Keratinocyte (primary cell): ENCODE measurements at regions not wholly inside any gene's neighbourhood (a gene's known extent, or its start where the extent isn't known, plus 50 kb on each side); places are given as distances from the start of the nearest gene placed in this dataset.

Experiments used
- CTCF ChIP-seq, 3 experiments: IDR thresholded peaks in 1 of 3; conservative IDR thresholded peaks in 1 of 3; optimal IDR thresholded peaks in 1 of 3; 2 replicates in 2 of 3; 3 replicates in 1 of 3; pipeline versions ENCODE3 to v1.5.1; 2011; ENCODE audit warnings: low read length in 3 of 3, mild to moderate bottlenecking in 3 of 3, moderate library complexity in 2 of 3, control low read depth in 1 of 3, inconsistent platforms in 1 of 3; ENCODE audit not compliant: insufficient read depth in 2 of 3; ENCODE audit errors: extremely low read depth in 1 of 3
- EZH2 ChIP-seq: IDR thresholded peaks from one replicate; pipeline ENCODE4 v1.6.1; 2012; ENCODE audit warnings: inconsistent platforms, mild to moderate bottlenecking, low read length, moderate library complexity

- no peak for TF ChIP-seq EZH2
- TF ChIP-seq CTCF (optimal IDR thresholded peaks at IDR 0.05 in 1 of 3, IDR thresholded peaks at IDR 0.05 in 1 of 3, conservative IDR thresholded peaks at IDR 0.05 in 1 of 3; ENCODE audit: extremely low read depth in 1 of 3, insufficient read depth in 2 of 3, low read length in 3 of 3) = no peak
Observed at GRCh38 chr2:9790702-9791225, 52.5 kb upstream of the TAF1B start.
